Inferior parietal cortex (tissue), 1 donor: ENCODE measurements at regions not wholly inside any gene's neighbourhood (a gene's known extent, or its start where the extent isn't known, plus 50 kb on each side); places are given as distances from the start of the nearest gene placed in this dataset.
A peak's percentile ranks its signal among the peaks of the same experiment; 100 is the strongest.

Experiments used
- DNase-seq: peaks from one replicate; pipeline ENCODE4 v3.0.0-alpha.2; 2016; ENCODE audit errors: extremely low spot score

DNA sequence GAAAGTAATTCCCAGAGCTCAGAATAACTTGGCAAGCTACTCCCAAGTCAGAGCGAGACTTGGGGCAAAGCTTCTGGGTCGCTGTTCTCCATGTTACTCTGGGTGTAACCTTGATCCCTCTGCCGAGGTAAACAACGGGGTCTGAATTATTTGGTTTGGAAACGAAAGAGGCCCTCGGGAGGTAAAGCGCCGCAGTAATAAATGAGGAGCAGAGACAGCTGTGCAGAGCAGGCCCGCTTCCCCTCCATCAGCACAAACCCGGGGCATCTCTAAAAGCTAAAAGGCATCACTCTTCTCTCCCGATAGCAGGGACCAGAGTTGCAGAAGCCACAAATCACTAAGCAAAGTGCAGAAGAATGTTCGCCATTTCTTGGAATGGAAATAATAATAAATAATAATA, 561.5 kb downstream of the BCOR start:
- no peak for DNase-seq

GRCh38 chrX:39541881-39542280, 555.9 kb downstream of the BCOR start:
- no peak for DNase-seq

- no peak for DNase-seq
These were observed 555.4 kb downstream of the BCOR start for GRCh38 chrX:39542316-39542715.

GRCh38 chrX:39550795-39551361, 546.9 kb downstream of the BCOR start:
- DNase-seq, result no peak

DNA sequence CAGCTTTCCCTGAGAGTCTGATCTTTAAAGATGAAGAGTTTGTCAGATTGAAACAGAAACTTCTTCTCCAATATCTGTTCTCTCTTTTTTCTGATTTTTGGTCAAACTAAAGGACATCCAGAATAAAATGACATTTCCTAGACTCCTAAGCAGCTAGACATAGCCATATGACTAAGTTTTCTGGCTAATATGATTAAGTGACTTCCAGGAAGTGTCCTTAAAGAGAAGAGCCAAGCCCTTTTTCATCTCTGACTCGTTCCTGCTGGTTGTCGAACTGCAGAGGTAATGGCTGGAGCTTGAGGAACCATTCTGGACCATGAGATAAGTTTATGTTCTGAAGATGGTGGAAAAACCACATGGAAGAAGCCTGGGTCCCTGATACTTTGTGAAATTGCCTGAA, 546.0 kb downstream of the BCOR start:
- no peak for DNase-seq

GRCh38 chrX:39555431-39555830, 542.3 kb downstream of the BCOR start:
- no peak for DNase-seq

GRCh38 chrX:39556056-39556455, 541.7 kb downstream of the BCOR start:
- DNase-seq, result no peak

DNA sequence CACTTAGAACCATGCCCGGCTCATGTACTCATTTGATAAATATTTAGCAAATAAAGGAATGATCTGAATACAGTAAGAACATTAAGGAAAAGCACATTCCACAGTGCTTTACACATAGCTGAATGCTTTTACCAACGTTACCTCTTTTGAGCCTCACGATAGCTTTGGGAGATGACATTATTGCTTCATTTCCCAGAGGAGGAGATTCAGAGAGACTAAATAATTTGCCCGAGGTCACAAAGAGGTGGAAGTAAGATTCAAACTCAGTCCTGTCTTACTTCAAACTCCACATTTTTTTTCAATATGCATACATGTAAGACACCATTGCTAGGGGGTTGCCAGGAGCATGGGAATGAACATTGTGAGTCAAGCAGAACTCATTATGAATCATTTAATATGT, 538.5 kb downstream of the BCOR start:
- DNase-seq, result no peak

DNA sequence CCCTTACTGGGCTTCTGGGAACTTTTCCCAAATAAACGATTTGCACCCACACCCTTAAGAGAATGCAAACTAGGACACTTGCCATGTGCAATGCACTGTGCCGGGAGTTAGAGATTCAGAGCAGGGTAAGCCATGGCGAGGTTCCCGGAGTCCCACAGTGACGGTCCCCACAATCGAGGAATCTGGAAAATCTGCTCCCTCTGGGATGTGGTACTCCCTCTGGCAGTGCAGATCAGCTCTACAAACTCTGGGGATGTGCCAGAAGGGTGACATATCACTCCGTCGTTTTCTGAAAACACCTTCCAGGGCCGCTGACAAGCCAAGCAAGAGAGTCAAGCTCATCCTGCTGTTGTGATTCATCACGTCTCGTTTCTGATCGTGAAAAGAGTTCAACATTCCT, 537.5 kb downstream of the BCOR start:
- peak; percentile 9 for DNase-seq

- no peak for DNase-seq
These were observed 534.6 kb downstream of the BCOR start for GRCh38 chrX:39563178-39563577.

DNA sequence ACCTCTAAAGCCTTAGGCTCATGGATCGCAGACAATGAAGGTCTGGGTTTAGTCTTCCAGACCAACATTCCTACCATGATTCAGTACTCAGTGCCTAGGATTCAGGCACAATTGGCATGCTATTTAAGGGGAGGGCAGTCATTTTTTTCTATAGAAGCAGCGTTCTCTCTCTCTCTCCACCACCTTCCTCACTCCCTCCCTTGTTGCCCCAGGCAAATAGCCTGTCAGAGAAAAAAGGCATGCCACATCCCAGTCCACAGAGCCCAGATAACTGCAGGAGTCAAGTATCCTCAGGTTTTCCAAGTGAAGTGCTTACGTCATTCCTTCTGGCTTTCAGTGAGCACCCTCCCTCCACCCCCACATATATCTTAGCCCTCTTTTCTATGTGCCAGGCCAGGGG, 533.0 kb downstream of the BCOR start:
- no peak for DNase-seq

DNA sequence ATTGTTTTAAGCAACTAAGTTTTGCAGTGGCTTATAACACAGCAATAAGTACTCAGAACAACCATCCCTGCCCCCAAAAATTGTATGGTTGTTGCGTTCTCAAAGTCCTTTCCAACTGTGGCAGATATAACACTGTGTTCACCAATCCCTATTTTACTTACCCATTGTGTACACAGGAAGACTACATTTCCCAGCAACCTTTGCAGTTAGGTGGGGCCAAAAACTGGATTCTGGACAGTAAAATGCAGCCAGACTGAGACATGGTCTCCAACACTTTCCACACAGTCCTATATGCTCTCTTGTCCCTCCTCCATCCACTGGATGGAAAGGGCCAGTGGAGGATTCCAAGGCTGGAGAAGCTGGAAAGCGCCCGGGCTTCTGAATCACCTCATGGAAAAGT, 523.6 kb downstream of the BCOR start:
- no peak for DNase-seq

- peak; percentile 10 for DNase-seq
These were observed 521.5 kb downstream of the BCOR start for GRCh38 chrX:39576041-39576872.

DNA sequence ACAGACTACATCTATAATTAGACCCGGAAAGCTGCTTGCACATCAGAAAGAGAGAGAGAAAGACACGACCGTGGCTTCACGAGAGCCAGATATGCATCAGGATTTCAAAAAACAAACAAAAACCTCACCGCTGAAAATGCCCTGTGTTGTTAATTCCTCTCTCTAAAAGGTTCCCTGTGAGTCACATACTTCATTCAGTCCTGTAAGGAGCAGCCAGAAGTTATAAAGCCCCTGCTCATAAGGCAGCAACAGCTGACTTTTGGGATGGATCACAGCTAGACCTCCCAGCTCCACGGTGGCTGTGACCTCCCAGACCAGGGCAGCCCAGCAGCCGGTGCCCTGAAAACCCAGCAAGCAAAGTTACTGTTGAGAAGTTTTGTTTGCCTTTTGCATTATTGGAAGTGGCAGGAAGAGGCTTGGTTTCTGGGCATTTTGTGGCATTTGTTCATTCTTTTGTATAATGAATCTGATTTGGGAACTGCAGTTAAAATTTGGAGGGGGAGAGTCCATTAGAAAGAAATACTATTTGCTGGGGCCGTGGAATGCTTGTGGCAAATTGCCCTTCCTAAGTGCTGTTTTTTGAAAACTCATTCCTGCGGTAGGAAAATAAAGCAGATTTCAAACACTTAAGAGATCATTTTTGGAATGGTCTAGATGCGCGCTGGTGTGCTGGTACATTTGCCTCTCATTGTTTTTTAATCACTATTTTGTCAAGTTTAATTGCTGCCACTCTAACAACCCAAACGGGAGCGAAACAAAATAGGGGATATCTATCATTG, 520.4 kb downstream of the BCOR start:
- no peak for DNase-seq

DNA sequence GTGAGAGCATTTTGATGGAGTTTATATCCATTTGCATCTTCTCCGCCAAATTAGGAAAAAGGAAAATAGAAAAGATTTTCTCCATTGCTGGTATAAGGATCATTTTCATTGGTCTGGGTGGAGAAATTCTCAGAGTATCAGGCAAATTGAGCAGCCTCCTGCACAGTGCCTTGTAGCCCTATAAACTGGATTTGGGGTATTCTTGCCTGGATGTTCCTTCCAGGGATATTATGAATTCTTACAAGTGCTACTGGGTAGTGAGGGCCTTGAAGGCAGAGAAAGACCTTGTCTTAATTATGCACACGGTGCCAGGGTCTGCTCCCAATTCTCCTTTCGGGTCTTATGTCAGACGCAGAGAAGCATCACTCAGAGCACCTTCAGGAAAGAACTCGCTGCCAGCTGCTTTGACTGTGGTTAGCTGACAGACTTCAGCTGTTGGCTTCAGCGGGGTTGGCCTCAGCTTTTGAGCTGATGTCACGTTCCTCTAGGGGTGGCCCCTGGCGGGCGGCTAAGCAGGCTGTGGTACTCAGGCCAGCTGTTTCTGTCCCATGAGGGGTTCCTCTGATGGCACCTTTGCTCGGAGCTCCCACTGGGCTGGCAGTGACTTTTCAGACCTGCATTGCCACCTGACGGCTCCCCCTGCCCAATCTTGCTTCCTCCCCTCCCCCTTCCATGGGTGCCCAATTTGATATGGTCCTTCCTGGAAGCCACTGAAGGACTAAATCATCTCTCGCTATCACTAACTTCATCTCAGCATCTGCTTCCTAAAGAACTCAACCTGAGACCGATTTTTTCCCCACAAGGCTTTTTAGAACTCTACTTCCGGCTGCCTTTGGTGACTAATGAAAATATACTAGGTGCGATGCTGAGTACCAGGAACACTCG, 519.5 kb downstream of the BCOR start:
- DNase-seq, result no peak

- DNase-seq, result no peak
These were observed 517.7 kb downstream of the BCOR start for GRCh38 chrX:39580043-39580442.

DNA sequence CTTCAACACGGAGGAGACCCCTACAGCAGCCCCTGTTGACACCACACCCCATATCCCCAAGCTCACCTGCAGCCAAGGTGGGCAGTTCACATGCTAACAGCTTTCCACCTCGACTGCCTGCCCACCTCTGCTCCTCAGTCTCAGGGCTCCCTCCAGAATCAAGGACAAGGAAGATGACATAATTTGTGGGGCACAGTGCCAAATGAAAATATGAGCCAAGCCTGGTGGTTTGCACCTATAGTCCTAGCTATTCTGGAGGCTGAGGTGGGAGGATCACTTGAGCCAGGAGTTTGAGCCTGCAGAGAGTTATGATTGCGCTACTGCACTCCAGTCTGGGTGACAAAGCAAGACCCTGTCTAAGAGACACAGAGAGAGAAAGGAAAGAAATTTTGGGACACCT, 516.3 kb downstream of the BCOR start:
- DNase-seq, result no peak

DNA sequence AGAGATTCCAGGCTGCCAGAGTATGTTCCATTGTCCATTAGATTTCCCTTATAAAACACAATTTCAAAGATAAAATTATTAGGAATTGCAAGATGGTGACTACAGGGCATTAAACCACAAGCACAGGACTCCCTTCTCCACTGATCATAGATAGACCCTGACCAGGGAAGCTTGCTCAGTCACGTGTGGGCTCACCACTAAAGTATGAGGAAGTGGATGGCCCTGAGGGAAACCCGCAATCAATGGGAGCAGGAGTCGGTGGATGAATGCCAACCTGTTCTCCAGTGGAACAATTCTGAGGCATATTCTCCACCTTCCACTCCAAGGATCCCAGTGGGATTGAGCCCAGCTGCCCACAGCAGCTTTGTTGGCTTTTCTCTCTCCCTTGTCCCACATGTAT, 515.7 kb downstream of the BCOR start:
- no peak for DNase-seq

DNA sequence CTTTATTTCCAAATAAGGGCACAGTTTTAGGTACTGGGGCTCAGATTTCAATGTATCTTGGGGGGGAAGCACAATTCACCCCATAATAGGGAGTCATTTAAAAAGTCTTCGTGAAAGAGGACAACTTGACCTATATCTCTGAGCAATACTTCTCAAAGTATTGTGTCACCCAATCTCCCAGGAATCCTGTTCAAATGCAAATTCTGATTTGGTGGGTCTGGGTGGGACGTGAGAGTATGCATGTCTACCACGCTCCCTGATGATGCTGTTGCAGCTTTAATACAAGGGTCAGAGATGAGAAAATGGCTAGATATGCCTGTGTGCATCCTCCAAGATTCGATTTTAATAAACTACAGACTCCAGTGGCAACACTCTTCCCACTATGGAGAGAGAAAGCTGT, 514.8 kb downstream of the BCOR start:
- no peak for DNase-seq

DNA sequence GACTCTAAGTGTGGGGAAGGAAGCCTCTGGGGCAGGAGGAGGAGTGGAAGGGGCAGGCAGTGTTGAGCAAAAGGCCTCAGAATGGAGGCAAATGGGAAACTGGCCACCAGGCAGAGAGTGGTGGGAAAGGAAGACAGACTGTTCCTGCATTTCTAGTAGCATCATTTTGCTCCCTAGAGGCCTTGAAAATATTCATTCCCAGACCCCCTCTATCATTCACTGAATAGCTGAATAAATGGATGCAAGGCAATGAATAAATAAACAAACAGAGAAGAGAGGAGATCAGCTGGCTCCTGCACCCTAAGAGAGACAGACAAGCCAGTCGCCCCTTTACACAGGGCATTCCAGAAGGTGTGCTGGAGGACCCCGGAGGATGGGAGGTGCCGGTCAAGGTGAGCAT, 511.9 kb downstream of the BCOR start:
- no peak for DNase-seq

GRCh38 chrX:39586359-39586758, 511.4 kb downstream of the BCOR start:
- DNase-seq, result no peak

DNA sequence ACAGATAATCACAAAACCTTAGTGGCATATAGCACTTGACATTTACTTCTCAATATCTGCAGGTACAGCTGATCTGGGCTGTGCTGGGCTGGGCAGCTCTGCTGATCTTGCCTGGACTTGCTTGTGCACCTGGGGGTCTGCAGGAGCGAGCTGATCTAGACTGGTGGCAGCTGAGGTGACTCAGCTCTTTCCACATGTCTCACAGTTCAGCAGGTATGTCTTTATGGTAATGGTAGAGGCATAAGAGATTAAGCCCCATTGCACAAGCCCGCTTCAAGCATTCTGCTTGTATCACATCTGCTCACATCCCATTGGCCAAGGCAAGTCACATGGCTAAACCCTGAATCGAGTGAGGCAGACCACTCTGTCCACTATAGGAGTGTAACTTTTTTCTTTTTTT, 506.7 kb downstream of the BCOR start:
- no peak for DNase-seq
